HepG2 (cell line): ENCODE measurements at regions not wholly inside any gene's neighbourhood (a gene's known extent, or its start where the extent isn't known, plus 50 kb on each side); places are given as distances from the start of the nearest gene placed in this dataset.

Experiments used
- ATAC-seq: fragments of 200-7000 bp; cut with Tn5 transposase; 3 replicates; pipeline ENCODE4 v1.9.1; 2020; ENCODE audit warnings: mild to moderate bottlenecking, moderate library complexity
- BruUV-seq: library from RNA; stranded (reverse); fragments of 400-500 nt; replicated peaks from 2 replicates; lab custom pipeline; 2021; lab: Mats Ljungman, UMichigan
- CTCF ChIA-PET: fragments of 300-600 bp; formaldehyde crosslinking; extraction: SDS; loops from one replicate; lab custom pipeline; 2021; ENCODE audit warnings: low total read pairs, inconsistent platforms, low intra/inter-chr PET ratio; lab: Yijun Ruan, JAX
- POLR2A ChIA-PET: fragments of 350-600 bp; sonication (Branson Sonifier 250); formaldehyde crosslinking; loops from one replicate; lab custom pipeline; 2020; ENCODE audit warnings: antibody characterized with exemption, inconsistent platforms; lab: Yijun Ruan, JAX
- DNase-seq: peaks from one replicate; pipeline ENCODE4 v3.0.0-alpha.2; 2015; ENCODE audit warnings: low spot score
- FAIRE-seq: peaks from 3 replicates; lab custom pipeline; 2011; peaks lifted over from hg19 to GRCh38; lab: Jason Lieb, UNC
- H2AFZ ChIP-seq: one replicate; pipeline ENCODE4 v1.6.1; 2011; ENCODE audit warnings: low read length, inconsistent platforms
- H3K27ac ChIP-seq: fragments of 300-600 bp; 3 replicates; pipeline ENCODE4 v1.8.0; 2011; ENCODE audit warnings: mixed run types, mild to moderate bottlenecking, mixed read lengths, low read length, inconsistent platforms; ENCODE audit not compliant: insufficient read depth; ENCODE audit errors: extremely low read length
- H3K27me3 ChIP-seq, 2 experiments: fragments of 200-600 bp in 1 of 2; 2 replicates in 1 of 2; 3 replicates in 1 of 2; pipeline versions ENCODE4 v1.6.0 to v1.8.0; 2011; ENCODE audit warnings: low read length in 2 of 2, mild to moderate bottlenecking in 2 of 2, moderate library complexity in 2 of 2, inconsistent platforms in 1 of 2; ENCODE audit not compliant: insufficient read depth in 2 of 2, control insufficient read depth in 1 of 2
- H3K36me3 ChIP-seq, 2 experiments: fragments of 200-600 bp in 1 of 2; replicated peaks in 1 of 2; 2 replicates in 1 of 2; 3 replicates in 1 of 2; pipeline versions ENCODE4 v1.5.1 to v1.8.0; 2011; ENCODE audit warnings: low read length in 2 of 2, inconsistent platforms in 1 of 2; ENCODE audit not compliant: insufficient read depth in 2 of 2, control insufficient read depth in 1 of 2
- H3K4me1 ChIP-seq: 2 replicates; pipeline ENCODE4 v1.5.1; 2012; ENCODE audit warnings: low read length, inconsistent platforms; ENCODE audit not compliant: insufficient read depth
- H3K4me2 ChIP-seq: 2 replicates; pipeline ENCODE4 v1.6.0; 2011; ENCODE audit warnings: low read depth, low read length, inconsistent platforms
- H3K4me3 ChIP-seq, 3 experiments: fragments of 200-600 bp in 1 of 3; sonication (generic), shearing (Covaris generic) in 1 of 3; replicated peaks in 1 of 3; 2 replicates each; pipeline ENCODE4 v1.5.1; 2011 to 2016; ENCODE audit warnings: low read length in 3 of 3, inconsistent platforms in 2 of 3, low read depth in 2 of 3, mild to moderate bottlenecking in 2 of 3, control low read depth in 1 of 3, mixed read lengths in 1 of 3; ENCODE audit not compliant: insufficient read depth in 1 of 3
- H3K79me2 ChIP-seq: one replicate; pipeline ENCODE4 v1.6.1; 2011; ENCODE audit warnings: low read length, inconsistent platforms; ENCODE audit not compliant: insufficient read depth
- H3K9ac ChIP-seq: 2 replicates; pipeline ENCODE4 v1.6.0; 2011; ENCODE audit warnings: mild to moderate bottlenecking, low read depth, low read length, inconsistent platforms; ENCODE audit not compliant: insufficient read depth
- H3K9me3 ChIP-seq: 2 replicates; pipeline ENCODE4 v1.5.1; 2012; ENCODE audit warnings: mild to moderate bottlenecking, low read length
- H4K20me1 ChIP-seq: 2 replicates; pipeline ENCODE4 v1.6.0; 2011; ENCODE audit warnings: inconsistent platforms, mild to moderate bottlenecking, low read length, moderate library complexity; ENCODE audit not compliant: insufficient read depth
- ATAD3A ChIP-seq: sonication (generic); formaldehyde crosslinking; IDR thresholded peaks from 2 replicates; pipeline ENCODE4 v1.4.0; 2020; ENCODE audit warnings: missing genetic modification reagents
- ATF7 ChIP-seq, 2 experiments: fragments of 450-650 bp in 1 of 2; sonication (generic) in 1 of 2; formaldehyde crosslinking in 1 of 2; IDR thresholded peaks; 2 replicates each; pipeline versions ENCODE4 v1.4.0 to v1.6.1; 2016 to 2020; ENCODE audit warnings: antibody characterized with exemption in 1 of 2, mild to moderate bottlenecking in 1 of 2, missing genetic modification reagents in 1 of 2
- CREB1 ChIP-seq, 2 experiments: fragments of 450-650 bp in 1 of 2; IDR thresholded peaks; 2 replicates each; pipeline ENCODE4 v1.6.1; 2016 to 2017; ENCODE audit warnings: control low read depth in 1 of 2, mild to moderate bottlenecking in 1 of 2, missing compliant biosample characterization in 1 of 2, missing genetic modification characterization in 1 of 2
- DNMT3B ChIP-seq: conservative IDR thresholded peaks from 2 replicates; pipeline ENCODE4 v1.6.1; 2016; ENCODE audit warnings: missing biosample characterization, control low read depth
- HBP1 ChIP-seq: IDR thresholded peaks from 2 replicates; pipeline ENCODE4 v1.6.1; 2016; ENCODE audit warnings: low read depth, control low read depth
- MBD4 ChIP-seq: IDR thresholded peaks from 2 replicates; pipeline ENCODE4 v1.6.1; 2012; ENCODE audit warnings: low read length, inconsistent platforms, borderline replicate concordance
- MED13 ChIP-seq: sonication (generic); formaldehyde crosslinking; IDR thresholded peaks from 2 replicates; pipeline ENCODE4 v1.5.0; 2020; ENCODE audit warnings: missing genetic modification reagents
- MED8 ChIP-seq: sonication (generic); formaldehyde crosslinking; IDR thresholded peaks from 2 replicates; pipeline ENCODE4 v1.8.1; 2023; ENCODE audit warnings: mild to moderate bottlenecking, missing genetic modification reagents; ENCODE audit not compliant: insufficient replicate concordance
- PHF5A ChIP-seq: IDR thresholded peaks from one replicate; pipeline ENCODE4 v1.6.1; 2018; ENCODE audit warnings: low read depth, missing genetic modification reagents; ENCODE audit not compliant: unreplicated experiment
- PRDM15 ChIP-seq: sonication (generic); formaldehyde crosslinking; IDR thresholded peaks from 2 replicates; pipeline ENCODE4 v1.4.0; 2020; ENCODE audit warnings: missing genetic modification reagents
- SALL2 ChIP-seq: sonication (generic); formaldehyde crosslinking; IDR thresholded peaks from 2 replicates; pipeline ENCODE4 v1.8.1; 2023; ENCODE audit warnings: mild to moderate bottlenecking, missing genetic modification reagents, inconsistent platforms
- ZBTB10 ChIP-seq: sonication (generic); formaldehyde crosslinking; IDR thresholded peaks from 2 replicates; pipeline ENCODE4 v1.4.0; 2020; ENCODE audit warnings: missing genetic modification reagents, borderline replicate concordance
- ZNF513 ChIP-seq: sonication (generic); formaldehyde crosslinking; conservative IDR thresholded peaks from 2 replicates; pipeline ENCODE4 v1.5.0; 2020; ENCODE audit warnings: missing genetic modification reagents
- ZNF644 ChIP-seq: IDR thresholded peaks from 2 replicates; pipeline ENCODE4 v1.6.1; 2016; ENCODE audit warnings: low read depth
- WGBS: methylation state at CpG from one replicate; pipeline ENCODE4 v1.1.6; 2017; ENCODE audit warnings: low lambda C conversion rate; 5-methylcytosine and 5-hydroxymethylcytosine counted together
- in situ Hi-C: cut with HindIII; loops from 2 replicates; pipeline ENCODE4 v1.10.0; 2017; ENCODE audit warnings: low pct_unique_long_range_greater_than_20kb; ENCODE audit not compliant: extremely low pct_ligation_motif_present
- intact Hi-C: fragments of 100-400 bp; cut with micrococcal nuclease; formaldehyde crosslinking; loops from one replicate; pipeline ENCODE4 v1.10.0; 2022; ENCODE audit not compliant: unreplicated experiment

GRCh38 chr3:24715171-24715792 lies 220.6 kb upstream of the THRB start:
- H3K4me3 ChIP-seq = no peak overlapping the region
- 25% methylated on average over 5 of the region's 5 CpGs for WGBS
- intact Hi-C loops = no loop called here
- no peaks in the 10 kb centered on the region for H3K9me3 ChIP-seq
- H3K9ac ChIP-seq = no peak overlapping the region
- no peaks in the 10 kb centered on the region for H4K20me1 ChIP-seq
- no peak overlapping the region for H3K27ac ChIP-seq
- no peak overlapping the region for H3K4me2 ChIP-seq
- no peak for FAIRE-seq
- no peaks in the 10 kb centered on the region for H3K36me3 ChIP-seq
- TF ChIP-seq ZBTB10 = no peak
- no peak for TF ChIP-seq ZNF644 (CRISPR knock-in tag)
- peak; percentile 84 for TF ChIP-seq CREB1 (IDR thresholded peaks at IDR 0.05)
- no peak for TF ChIP-seq CREB1 (CRISPR knock-in tag; IDR thresholded peaks at IDR 0.05)
- TF ChIP-seq ATF7 (IDR thresholded peaks at IDR 0.05) = peak; percentile 98
- TF ChIP-seq ATF7 (CRISPR knock-in tag; IDR thresholded peaks at IDR 0.05) = no peak
- no peak for TF ChIP-seq PHF5A (CRISPR knock-in tag)
- TF ChIP-seq ZNF513 = no peak
- TF ChIP-seq MED13 (CRISPR knock-in tag) = no peak
- no peak for TF ChIP-seq ATAD3A
- TF ChIP-seq MED8 (CRISPR knock-in tag) = no peak
- TF ChIP-seq DNMT3B (CRISPR knock-in tag) = no peak
- no peak for TF ChIP-seq HBP1
- TF ChIP-seq MBD4 = no peak
- no peak for TF ChIP-seq PRDM15
- no peak for TF ChIP-seq SALL2 (CRISPR knock-in tag)
- TF ChIP-seq, all 625 proteins: peak for 2
- ATAC-seq (no peak), DNase-seq (no peak)
- Histone ChIP-seq H3K27me3 (peaks cover 0 to 3% of the 10 kb centered on the region in 2 experiments; a peak in 1 of 5 replicates), H3K79me2 (no peaks in the 10 kb centered on the region), H3K4me1 (no peaks in the 10 kb centered on the region), H2AFZ (no peak overlapping the region)
- no TSS peak for BruUV-seq
- ChIA-PET CTCF (no interaction called here), POLR2A (no interaction called here)
- in situ Hi-C loops = no loop called here
